ENCODE measurements at regions not wholly inside any gene's neighbourhood (a gene's known extent, or its start where the extent isn't known, plus 50 kb on each side); places are given as distances from the start of the nearest gene placed in this dataset.

DNA sequence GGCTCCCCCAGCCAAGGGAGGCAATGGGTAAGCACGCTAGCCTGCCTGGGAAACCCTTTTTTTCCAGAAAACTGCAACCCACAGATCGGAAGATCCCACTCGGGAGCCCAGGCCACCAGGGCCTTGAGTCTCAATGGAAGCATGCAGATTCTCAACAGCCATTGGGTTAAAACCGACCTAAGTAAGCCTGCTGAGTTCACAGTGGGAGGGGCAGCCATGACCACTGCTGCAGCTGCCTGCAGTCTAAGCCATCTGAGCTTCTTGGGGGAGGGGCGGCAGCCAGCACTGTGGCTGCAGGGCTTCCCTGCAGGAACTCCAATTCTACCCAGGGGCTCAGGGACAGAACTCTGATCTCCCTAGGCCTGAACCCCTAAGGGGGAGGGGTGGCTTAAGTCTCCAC lies 82.0 kb downstream of the DPPA2 start:
- TF ChIP-seq POLR2A (IDR thresholded peaks at IDR 0.05; ENCODE audit: low read length) (no peak), GATA1 (IDR thresholded peaks at IDR 0.05; ENCODE audit: low read depth, low read length) (no peak)
